ENCODE measurements at regions not wholly inside any gene's neighbourhood (a gene's known extent, or its start where the extent isn't known, plus 50 kb on each side); places are given as distances from the start of the nearest gene placed in this dataset.

DNA sequence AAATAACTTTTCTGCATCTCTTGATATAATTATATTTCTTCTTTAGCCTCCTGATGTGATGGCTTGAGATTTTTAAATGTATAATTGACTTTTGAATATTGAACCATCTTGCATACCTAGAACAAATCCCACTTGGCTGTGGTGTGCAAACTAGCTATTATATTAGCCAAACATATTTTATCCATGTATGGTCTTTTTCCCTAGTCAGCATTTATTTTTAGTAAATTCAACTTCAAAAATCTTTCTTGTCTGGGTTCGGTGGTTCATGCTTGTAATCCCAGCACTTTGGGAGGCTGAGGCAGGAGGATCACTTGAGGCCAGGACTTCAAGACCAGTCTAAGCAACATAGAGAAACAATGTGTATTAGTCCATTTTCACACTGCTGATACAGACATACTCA is 386.6 kb upstream of the VWC2 start (continued):
- TF ChIP-seq, protein P1, sequence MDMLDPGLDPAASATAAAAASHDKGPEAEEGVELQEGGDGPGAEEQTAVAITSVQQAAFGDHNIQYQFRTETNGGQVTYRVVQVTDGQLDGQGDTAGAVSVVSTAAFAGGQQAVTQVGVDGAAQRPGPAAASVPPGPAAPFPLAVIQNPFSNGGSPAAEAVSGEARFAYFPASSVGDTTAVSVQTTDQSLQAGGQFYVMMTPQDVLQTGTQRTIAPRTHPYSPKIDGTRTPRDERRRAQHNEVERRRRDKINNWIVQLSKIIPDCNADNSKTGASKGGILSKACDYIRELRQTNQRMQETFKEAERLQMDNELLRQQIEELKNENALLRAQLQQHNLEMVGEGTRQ (CRISPR knock-in tag; IDR thresholded peaks at IDR 0.05), result no peak
- TF ChIP-seq SMAD4 (CRISPR knock-in tag; IDR thresholded peaks at IDR 0.05) (no peak), FOXJ3 (CRISPR knock-in tag; IDR thresholded peaks at IDR 0.05; ENCODE audit: borderline replicate concordance) (no peak), ZNF263 (CRISPR knock-in tag; IDR thresholded peaks at IDR 0.05; ENCODE audit: low read depth) (no peak), JAZF1 (CRISPR knock-in tag; IDR thresholded peaks at IDR 0.05) (no peak)

- Mint-ChIP-seq H3K4me3 (no peak overlapping the region), H3K27me3 (ENCODE audit: low read depth) (no peaks in the 10 kb centered on the region), H3K4me1 (peaks cover 24% of the 10 kb centered on the region), H3K9me3 (peaks cover 50% of the 10 kb centered on the region), H3K36me3 (peaks cover 41% of the 10 kb centered on the region), H3K27ac (peak overlapping the region; percentile 93)
- ATAC-seq (no peak; the same call in 1 of the 2 replicates), DNase-seq (ENCODE audit: low spot score) (no peak)
- TF ChIP-seq, protein P2, sequence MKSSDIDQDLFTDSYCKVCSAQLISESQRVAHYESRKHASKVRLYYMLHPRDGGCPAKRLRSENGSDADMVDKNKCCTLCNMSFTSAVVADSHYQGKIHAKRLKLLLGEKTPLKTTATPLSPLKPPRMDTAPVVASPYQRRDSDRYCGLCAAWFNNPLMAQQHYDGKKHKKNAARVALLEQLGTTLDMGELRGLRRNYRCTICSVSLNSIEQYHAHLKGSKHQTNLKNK (CRISPR knock-in tag; IDR thresholded peaks at IDR 0.05), result no peak
- TF ChIP-seq NFATC4 (CRISPR knock-in tag; IDR thresholded peaks at IDR 0.05) (no peak), IRF1 (CRISPR knock-in tag; IDR thresholded peaks at IDR 0.05) (no peak)
- CTCF ChIA-PET, result interaction anchor here (0.6 kb wide), 1 partner anchor 358 kb away, joined by 3 read pairs; no protein-coding TSS in a partner anchor
- POLR2A ChIA-PET, result no interaction called here
These were observed 383.5 kb upstream of the VWC2 start for GRCh38 chr7:49389871-49390479.

- ChIA-PET POLR2A (no interaction called here), CTCF (no interaction called here)
- no peak overlapping the region for H3K27ac Mint-ChIP-seq
- peaks cover 7% of the 10 kb centered on the region for H3K4me1 Mint-ChIP-seq
- TF ChIP-seq ZNF121 (CRISPR knock-in tag; IDR thresholded peaks at IDR 0.05), result no peak
- no peaks in the 10 kb centered on the region for H3K27me3 Mint-ChIP-seq (ENCODE audit: low read depth)
- DNase-seq (ENCODE audit: low spot score), result no peak
- no peak overlapping the region for H3K4me3 Mint-ChIP-seq
- ATAC-seq, result no peak
- no peaks in the 10 kb centered on the region for H3K36me3 Mint-ChIP-seq
- H3K9me3 Mint-ChIP-seq, result peaks cover 5% of the 10 kb centered on the region; the same call in 1 of the 2 replicates
These were observed 377.2 kb upstream of the VWC2 start for GRCh38 chr7:49396229-49396628.

DNA sequence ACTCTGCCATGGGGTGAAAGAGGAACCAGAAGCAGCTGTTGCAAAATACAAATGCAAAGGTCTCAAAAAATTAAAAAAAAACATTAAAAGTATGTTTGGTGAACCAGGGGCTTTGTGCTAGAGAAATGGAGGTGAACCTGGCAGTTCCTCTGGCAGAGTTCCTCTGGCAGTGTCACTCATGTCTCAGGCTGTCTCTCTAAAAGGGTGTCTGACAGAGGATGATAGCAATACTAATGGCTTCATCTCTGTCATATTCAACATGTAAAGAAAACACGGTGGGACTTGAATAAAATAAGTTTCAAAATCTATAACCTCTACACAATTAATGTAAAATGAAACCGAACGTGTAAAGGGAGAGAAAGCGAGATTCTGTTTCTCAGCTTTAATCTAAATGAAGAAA is 375.7 kb upstream of the VWC2 start:
- H3K9me3 Mint-ChIP-seq, result no peaks in the 10 kb centered on the region
- ChIA-PET CTCF (no interaction called here), POLR2A (no interaction called here)
- H3K4me1 Mint-ChIP-seq, result peaks cover 7% of the 10 kb centered on the region
- ATAC-seq, result no peak
- H3K36me3 Mint-ChIP-seq, result no peaks in the 10 kb centered on the region
- H3K4me3 Mint-ChIP-seq, result no peak overlapping the region
- no peaks in the 10 kb centered on the region for H3K27me3 Mint-ChIP-seq (ENCODE audit: low read depth)
- DNase-seq (ENCODE audit: low spot score), result no peak
- H3K27ac Mint-ChIP-seq, result no peak overlapping the region
- TF ChIP-seq, protein P3, sequence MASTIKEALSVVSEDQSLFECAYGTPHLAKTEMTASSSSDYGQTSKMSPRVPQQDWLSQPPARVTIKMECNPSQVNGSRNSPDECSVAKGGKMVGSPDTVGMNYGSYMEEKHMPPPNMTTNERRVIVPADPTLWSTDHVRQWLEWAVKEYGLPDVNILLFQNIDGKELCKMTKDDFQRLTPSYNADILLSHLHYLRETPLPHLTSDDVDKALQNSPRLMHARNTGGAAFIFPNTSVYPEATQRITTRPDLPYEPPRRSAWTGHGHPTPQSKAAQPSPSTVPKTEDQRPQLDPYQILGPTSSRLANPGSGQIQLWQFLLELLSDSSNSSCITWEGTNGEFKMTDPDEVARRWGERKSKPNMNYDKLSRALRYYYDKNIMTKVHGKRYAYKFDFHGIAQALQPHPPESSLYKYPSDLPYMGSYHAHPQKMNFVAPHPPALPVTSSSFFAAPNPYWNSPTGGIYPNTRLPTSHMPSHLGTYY (CRISPR knock-in tag; IDR thresholded peaks at IDR 0.05), result no peak
- TF ChIP-seq, protein P4, sequence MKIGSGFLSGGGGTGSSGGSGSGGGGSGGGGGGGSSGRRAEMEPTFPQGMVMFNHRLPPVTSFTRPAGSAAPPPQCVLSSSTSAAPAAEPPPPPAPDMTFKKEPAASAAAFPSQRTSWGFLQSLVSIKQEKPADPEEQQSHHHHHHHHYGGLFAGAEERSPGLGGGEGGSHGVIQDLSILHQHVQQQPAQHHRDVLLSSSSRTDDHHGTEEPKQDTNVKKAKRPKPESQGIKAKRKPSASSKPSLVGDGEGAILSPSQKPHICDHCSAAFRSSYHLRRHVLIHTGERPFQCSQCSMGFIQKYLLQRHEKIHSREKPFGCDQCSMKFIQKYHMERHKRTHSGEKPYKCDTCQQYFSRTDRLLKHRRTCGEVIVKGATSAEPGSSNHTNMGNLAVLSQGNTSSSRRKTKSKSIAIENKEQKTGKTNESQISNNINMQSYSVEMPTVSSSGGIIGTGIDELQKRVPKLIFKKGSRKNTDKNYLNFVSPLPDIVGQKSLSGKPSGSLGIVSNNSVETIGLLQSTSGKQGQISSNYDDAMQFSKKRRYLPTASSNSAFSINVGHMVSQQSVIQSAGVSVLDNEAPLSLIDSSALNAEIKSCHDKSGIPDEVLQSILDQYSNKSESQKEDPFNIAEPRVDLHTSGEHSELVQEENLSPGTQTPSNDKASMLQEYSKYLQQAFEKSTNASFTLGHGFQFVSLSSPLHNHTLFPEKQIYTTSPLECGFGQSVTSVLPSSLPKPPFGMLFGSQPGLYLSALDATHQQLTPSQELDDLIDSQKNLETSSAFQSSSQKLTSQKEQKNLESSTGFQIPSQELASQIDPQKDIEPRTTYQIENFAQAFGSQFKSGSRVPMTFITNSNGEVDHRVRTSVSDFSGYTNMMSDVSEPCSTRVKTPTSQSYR (CRISPR knock-in tag; IDR thresholded peaks at IDR 0.05), result no peak
- TF ChIP-seq ZBTB21 (CRISPR knock-in tag; IDR thresholded peaks at IDR 0.05; ENCODE audit: borderline replicate concordance), result no peak
- TF ChIP-seq ZNF671 (CRISPR knock-in tag; IDR thresholded peaks at IDR 0.05), result no peak
- TF ChIP-seq, protein P5, sequence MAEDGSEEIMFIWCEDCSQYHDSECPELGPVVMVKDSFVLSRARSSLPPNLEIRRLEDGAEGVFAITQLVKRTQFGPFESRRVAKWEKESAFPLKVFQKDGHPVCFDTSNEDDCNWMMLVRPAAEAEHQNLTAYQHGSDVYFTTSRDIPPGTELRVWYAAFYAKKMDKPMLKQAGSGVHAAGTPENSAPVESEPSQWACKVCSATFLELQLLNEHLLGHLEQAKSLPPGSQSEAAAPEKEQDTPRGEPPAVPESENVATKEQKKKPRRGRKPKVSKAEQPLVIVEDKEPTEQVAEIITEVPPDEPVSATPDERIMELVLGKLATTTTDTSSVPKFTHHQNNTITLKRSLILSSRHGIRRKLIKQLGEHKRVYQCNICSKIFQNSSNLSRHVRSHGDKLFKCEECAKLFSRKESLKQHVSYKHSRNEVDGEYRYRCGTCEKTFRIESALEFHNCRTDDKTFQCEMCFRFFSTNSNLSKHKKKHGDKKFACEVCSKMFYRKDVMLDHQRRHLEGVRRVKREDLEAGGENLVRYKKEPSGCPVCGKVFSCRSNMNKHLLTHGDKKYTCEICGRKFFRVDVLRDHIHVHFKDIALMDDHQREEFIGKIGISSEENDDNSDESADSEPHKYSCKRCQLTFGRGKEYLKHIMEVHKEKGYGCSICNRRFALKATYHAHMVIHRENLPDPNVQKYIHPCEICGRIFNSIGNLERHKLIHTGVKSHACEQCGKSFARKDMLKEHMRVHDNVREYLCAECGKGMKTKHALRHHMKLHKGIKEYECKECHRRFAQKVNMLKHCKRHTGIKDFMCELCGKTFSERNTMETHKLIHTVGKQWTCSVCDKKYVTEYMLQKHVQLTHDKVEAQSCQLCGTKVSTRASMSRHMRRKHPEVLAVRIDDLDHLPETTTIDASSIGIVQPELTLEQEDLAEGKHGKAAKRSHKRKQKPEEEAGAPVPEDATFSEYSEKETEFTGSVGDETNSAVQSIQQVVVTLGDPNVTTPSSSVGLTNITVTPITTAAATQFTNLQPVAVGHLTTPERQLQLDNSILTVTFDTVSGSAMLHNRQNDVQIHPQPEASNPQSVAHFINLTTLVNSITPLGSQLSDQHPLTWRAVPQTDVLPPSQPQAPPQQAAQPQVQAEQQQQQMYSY (CRISPR knock-in tag; IDR thresholded peaks at IDR 0.05), result no peak
- no peak for TF ChIP-seq ELF4 (CRISPR knock-in tag; IDR thresholded peaks at IDR 0.05; ENCODE audit: low read depth)
- TF ChIP-seq IRF1 (CRISPR knock-in tag; IDR thresholded peaks at IDR 0.05), result no peak
- TF ChIP-seq ZNF423 (CRISPR knock-in tag; IDR thresholded peaks at IDR 0.05), result no peak
- TF ChIP-seq E2F1 (CRISPR knock-in tag; IDR thresholded peaks at IDR 0.05), result no peak
